SK-N-SH treated with all-trans-retinoic acid at 6 μM for 48 hours (cell line): ENCODE measurements at regions not wholly inside any gene's neighbourhood (a gene's known extent, or its start where the extent isn't known, plus 50 kb on each side); places are given as distances from the start of the nearest gene placed in this dataset.

Source experiments
- ATAC-seq: fragments of 200-7000 bp; cut with Tn5 transposase; 3 replicates; pipeline ENCODE4 v1.9.1; 2020; ENCODE audit warnings: mild to moderate bottlenecking, moderate library complexity
- ARNTL ChIP-seq: fragments of 450-650 bp; formaldehyde crosslinking; IDR thresholded peaks from 2 replicates; pipeline ENCODE4 v1.5.0; 2020; ENCODE audit warnings: low read depth, mild to moderate bottlenecking, moderate library complexity, borderline replicate concordance
- BACH2 ChIP-seq: fragments of 250-450 bp; sonication (Bioruptor Pico); IDR thresholded peaks from 2 replicates; pipeline ENCODE4 v1.9.0; 2021; ENCODE audit warnings: mild to moderate bottlenecking, borderline replicate concordance
- CSDC2 ChIP-seq: fragments of 250-450 bp; sonication (Bioruptor Pico); IDR thresholded peaks from 2 replicates; pipeline ENCODE4 v1.5.0; 2020; ENCODE audit warnings: mild to moderate bottlenecking, moderate library complexity
- CSRNP3 ChIP-seq: fragments of 250-450 bp; sonication (Bioruptor Pico); IDR thresholded peaks from 2 replicates; pipeline ENCODE4 v1.5.1; 2021; ENCODE audit warnings: mild to moderate bottlenecking, moderate library complexity
- ISL1 ChIP-seq: fragments of 250-450 bp; sonication (Bioruptor Pico); IDR thresholded peaks from 2 replicates; pipeline ENCODE4 v2.1.2; 2022; ENCODE audit warnings: mild to moderate bottlenecking, moderate library complexity
- OSR1 ChIP-seq: fragments of 250-450 bp; sonication (Bioruptor Pico); IDR thresholded peaks from 2 replicates; pipeline ENCODE4 v1.8.0; 2022; ENCODE audit warnings: moderate library complexity, mild to moderate bottlenecking, inconsistent platforms
- PATZ1 ChIP-seq: fragments of 250-450 bp; sonication (Bioruptor Pico); IDR thresholded peaks from 2 replicates; pipeline ENCODE4 v1.8.0; 2020; ENCODE audit warnings: mild to moderate bottlenecking, moderate library complexity, borderline replicate concordance
- POU6F1 ChIP-seq: fragments of 250-450 bp; sonication (Bioruptor Pico); IDR thresholded peaks from 2 replicates; pipeline ENCODE4 v1.8.0; 2021; ENCODE audit warnings: low read depth, mild to moderate bottlenecking, moderate library complexity, borderline replicate concordance
- PPARA ChIP-seq: fragments of 250-450 bp; sonication (Bioruptor Pico); IDR thresholded peaks from 2 replicates; pipeline ENCODE4 v1.5.0; 2020; ENCODE audit warnings: mild to moderate bottlenecking, borderline replicate concordance
- RARB ChIP-seq: fragments of 250-450 bp; sonication (Bioruptor Pico); IDR thresholded peaks from 2 replicates; pipeline ENCODE4 v1.8.0; 2021; ENCODE audit warnings: mild to moderate bottlenecking, moderate library complexity
- TCF4 ChIP-seq: fragments of 250-450 bp; sonication (Bioruptor Pico); IDR thresholded peaks from 2 replicates; pipeline ENCODE4 v1.8.0; 2021; ENCODE audit warnings: mild to moderate bottlenecking, moderate library complexity, borderline replicate concordance
- TOX ChIP-seq: fragments of 250-450 bp; sonication (Bioruptor Pico); IDR thresholded peaks from 2 replicates; pipeline ENCODE4 v1.8.0; 2021; ENCODE audit warnings: mild to moderate bottlenecking, moderate library complexity, borderline replicate concordance
- ZC3H10 ChIP-seq: fragments of 250-450 bp; sonication (Bioruptor Pico); IDR thresholded peaks from 2 replicates; pipeline ENCODE4 v1.5.1; 2021; ENCODE audit warnings: mild to moderate bottlenecking, moderate library complexity
- ZFP3 ChIP-seq: fragments of 250-450 bp; sonication (Bioruptor Pico); IDR thresholded peaks from 2 replicates; pipeline ENCODE4 v1.5.0; 2020; ENCODE audit warnings: mild to moderate bottlenecking, moderate library complexity
- ZFP30 ChIP-seq: fragments of 450-650 bp; formaldehyde crosslinking; IDR thresholded peaks from 2 replicates; pipeline ENCODE4 v1.5.0; 2022; ENCODE audit warnings: mild to moderate bottlenecking, moderate library complexity
- ZNF565 ChIP-seq: fragments of 450-650 bp; formaldehyde crosslinking; conservative IDR thresholded peaks from 2 replicates; pipeline ENCODE4 v1.5.0; 2020; ENCODE audit warnings: low read depth, mild to moderate bottlenecking, moderate library complexity
- ZNF8 ChIP-seq: fragments of 450-650 bp; formaldehyde crosslinking; IDR thresholded peaks from 2 replicates; pipeline ENCODE4 v1.5.0; 2020; ENCODE audit warnings: mild to moderate bottlenecking, moderate library complexity
- TF ChIP-seq, protein P1 (sequence below): fragments of 250-450 bp; sonication (Bioruptor Pico); IDR thresholded peaks from 2 replicates; pipeline ENCODE4 v1.5.0; 2020; ENCODE audit warnings: mild to moderate bottlenecking, moderate library complexity
- TF ChIP-seq, protein P2 (sequence below): fragments of 250-450 bp; sonication (Bioruptor Pico); IDR thresholded peaks from 2 replicates; pipeline ENCODE4 v1.5.1; 2020; ENCODE audit warnings: low read depth, mild to moderate bottlenecking, moderate library complexity

GRCh38 chr2:67208887-67209500 lies 188.1 kb upstream of the ETAA1 start:
- no peak for ATAC-seq

DNA sequence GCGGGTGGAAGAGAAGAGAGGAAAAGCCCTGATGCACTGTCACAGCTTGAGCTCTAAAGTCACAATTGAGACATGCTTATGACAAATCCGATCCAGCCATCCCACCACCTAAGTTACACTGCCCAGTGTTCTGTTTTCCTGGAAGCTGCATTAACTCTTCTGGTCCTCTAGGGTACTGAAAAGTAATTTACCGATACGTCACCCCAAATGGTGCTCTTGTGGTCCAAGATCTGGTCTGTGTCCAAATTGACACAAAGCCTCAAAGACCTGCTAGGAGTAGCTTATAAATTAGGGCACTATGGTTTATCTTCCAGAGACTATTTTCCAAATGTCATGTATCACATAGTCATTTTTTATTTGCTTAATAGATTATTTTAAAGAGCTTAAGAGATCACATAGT lies 186.7 kb upstream of the ETAA1 start:
- no peak for ATAC-seq
- TF ChIP-seq CSRNP3 (CRISPR knock-in tag): no peak
- no peak for TF ChIP-seq TCF4 (CRISPR knock-in tag)
- TF ChIP-seq, protein P1, sequence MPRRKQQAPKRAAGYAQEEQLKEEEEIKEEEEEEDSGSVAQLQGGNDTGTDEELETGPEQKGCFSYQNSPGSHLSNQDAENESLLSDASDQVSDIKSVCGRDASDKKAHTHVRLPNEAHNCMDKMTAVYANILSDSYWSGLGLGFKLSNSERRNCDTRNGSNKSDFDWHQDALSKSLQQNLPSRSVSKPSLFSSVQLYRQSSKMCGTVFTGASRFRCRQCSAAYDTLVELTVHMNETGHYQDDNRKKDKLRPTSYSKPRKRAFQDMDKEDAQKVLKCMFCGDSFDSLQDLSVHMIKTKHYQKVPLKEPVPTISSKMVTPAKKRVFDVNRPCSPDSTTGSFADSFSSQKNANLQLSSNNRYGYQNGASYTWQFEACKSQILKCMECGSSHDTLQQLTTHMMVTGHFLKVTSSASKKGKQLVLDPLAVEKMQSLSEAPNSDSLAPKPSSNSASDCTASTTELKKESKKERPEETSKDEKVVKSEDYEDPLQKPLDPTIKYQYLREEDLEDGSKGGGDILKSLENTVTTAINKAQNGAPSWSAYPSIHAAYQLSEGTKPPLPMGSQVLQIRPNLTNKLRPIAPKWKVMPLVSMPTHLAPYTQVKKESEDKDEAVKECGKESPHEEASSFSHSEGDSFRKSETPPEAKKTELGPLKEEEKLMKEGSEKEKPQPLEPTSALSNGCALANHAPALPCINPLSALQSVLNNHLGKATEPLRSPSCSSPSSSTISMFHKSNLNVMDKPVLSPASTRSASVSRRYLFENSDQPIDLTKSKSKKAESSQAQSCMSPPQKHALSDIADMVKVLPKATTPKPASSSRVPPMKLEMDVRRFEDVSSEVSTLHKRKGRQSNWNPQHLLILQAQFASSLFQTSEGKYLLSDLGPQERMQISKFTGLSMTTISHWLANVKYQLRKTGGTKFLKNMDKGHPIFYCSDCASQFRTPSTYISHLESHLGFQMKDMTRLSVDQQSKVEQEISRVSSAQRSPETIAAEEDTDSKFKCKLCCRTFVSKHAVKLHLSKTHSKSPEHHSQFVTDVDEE (CRISPR knock-in tag): no peak
- TF ChIP-seq RARB (CRISPR knock-in tag): no peak
- no peak for TF ChIP-seq TOX (CRISPR knock-in tag)
- TF ChIP-seq ZNF565 (CRISPR knock-in tag): no peak
- TF ChIP-seq PATZ1 (CRISPR knock-in tag): no peak
- no peak for TF ChIP-seq ARNTL (CRISPR knock-in tag)

More at GRCh38 chr2:67208887-67209500, 188.1 kb upstream of the ETAA1 start:
- TF ChIP-seq, protein P2, sequence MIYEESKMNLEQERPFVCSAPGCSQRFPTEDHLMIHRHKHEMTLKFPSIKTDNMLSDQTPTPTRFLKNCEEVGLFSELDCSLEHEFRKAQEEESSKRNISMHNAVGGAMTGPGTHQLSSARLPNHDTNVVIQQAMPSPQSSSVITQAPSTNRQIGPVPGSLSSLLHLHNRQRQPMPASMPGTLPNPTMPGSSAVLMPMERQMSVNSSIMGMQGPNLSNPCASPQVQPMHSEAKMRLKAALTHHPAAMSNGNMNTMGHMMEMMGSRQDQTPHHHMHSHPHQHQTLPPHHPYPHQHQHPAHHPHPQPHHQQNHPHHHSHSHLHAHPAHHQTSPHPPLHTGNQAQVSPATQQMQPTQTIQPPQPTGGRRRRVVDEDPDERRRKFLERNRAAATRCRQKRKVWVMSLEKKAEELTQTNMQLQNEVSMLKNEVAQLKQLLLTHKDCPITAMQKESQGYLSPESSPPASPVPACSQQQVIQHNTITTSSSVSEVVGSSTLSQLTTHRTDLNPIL (CRISPR knock-in tag): no peak
- no peak for TF ChIP-seq ZFP3 (CRISPR knock-in tag)
- no peak for TF ChIP-seq ZC3H10 (CRISPR knock-in tag)
- no peak for TF ChIP-seq TOX (CRISPR knock-in tag)
- no peak for TF ChIP-seq ZFP30 (CRISPR knock-in tag)

DNA sequence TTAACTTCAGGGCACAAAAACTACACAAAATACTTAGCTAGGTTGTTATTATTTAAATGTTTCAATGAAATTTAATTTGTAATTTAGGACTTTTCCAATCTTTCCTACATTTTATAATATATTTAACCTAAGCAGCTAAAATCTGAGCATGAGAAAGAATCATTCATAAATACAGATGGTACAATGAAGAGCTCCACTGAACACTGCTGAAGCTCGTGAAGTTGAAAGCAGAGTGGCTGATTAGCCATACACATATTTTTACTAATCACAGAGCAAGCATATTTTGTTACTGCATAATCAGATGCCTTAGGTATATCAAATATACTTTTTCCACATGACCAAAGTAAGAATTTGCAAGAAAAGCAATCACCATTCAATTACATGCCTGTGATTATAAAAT lies 184.9 kb upstream of the ETAA1 start:
- ATAC-seq: no peak
- TF ChIP-seq, protein P1 (CRISPR knock-in tag): no peak
- TF ChIP-seq OSR1 (CRISPR knock-in tag): no peak

DNA sequence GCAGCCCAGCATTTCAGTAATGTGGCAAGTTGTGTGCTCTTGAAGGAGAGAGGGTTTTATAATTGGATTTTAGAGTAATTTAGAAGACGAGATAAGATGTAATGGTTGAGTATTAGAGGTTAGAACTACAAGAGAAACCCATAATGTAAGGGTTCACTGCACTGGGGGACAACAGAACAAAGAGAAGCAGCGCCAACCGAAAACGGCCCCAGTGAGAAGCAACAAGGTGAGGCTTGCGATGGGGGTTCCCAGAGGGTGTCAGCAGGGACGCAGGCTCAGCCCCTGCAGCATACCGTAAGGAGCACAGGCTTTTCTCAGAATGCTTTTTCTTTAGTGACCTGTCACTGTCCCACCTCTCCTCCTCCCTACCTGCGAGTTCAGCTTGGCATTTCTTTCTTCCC lies 183.9 kb upstream of the ETAA1 start:
- no peak; the same call in 1 of the 3 replicates for ATAC-seq
- TF ChIP-seq PATZ1 (CRISPR knock-in tag) (no peak), ZNF565 (CRISPR knock-in tag) (0 out of 2 replicates have a peak, but pooled peaks have one; percentile 32), ISL1 (CRISPR knock-in tag) (peak; percentile 62), PPARA (CRISPR knock-in tag) (0 out of 2 replicates have a peak, but pooled peaks have one; percentile 65), CSDC2 (CRISPR knock-in tag) (no peak), TCF4 (CRISPR knock-in tag) (peak; percentile 41; the same call in 1 of the 2 replicates), ZNF8 (CRISPR knock-in tag) (peak; percentile 6; the same call in 1 of the 2 replicates), CSRNP3 (CRISPR knock-in tag) (no peak), POU6F1 (CRISPR knock-in tag) (no peak), BACH2 (CRISPR knock-in tag) (no peak)
